Effector memory CD4-positive, alpha-beta T cell (primary cell): ENCODE measurements at regions not wholly inside any gene's neighbourhood (a gene's known extent, or its start where the extent isn't known, plus 50 kb on each side); places are given as distances from the start of the nearest gene placed in this dataset.
"Not testable (repeated sequence)": the region's sequence is repeated elsewhere in the genome, so short reads cannot be mapped to it uniquely, and the experiment has no call there.

Experiments used
- DNase-seq, 3 donors: peaks; one replicate each; pipeline ENCODE4 v3.0.0-alpha.2; 2020
- H3K27ac ChIP-seq: 2 replicates; pipeline ENCODE4 v1.7.0; 2013; ENCODE audit warnings: mild to moderate bottlenecking, low read length, moderate library complexity; ENCODE audit not compliant: insufficient read depth, poor library complexity, severe bottlenecking
- H3K27me3 ChIP-seq: replicated peaks from 2 replicates; pipeline ENCODE4 v1.7.0; 2013; ENCODE audit warnings: mild to moderate bottlenecking, low read length; ENCODE audit not compliant: insufficient read depth, control insufficient read depth, poor library complexity, severe bottlenecking
- H3K36me3 ChIP-seq: 2 replicates; pipeline ENCODE4 v1.7.0; 2013; ENCODE audit warnings: mild to moderate bottlenecking, low read length, moderate library complexity; ENCODE audit not compliant: control insufficient read depth, insufficient read depth
- H3K4me1 ChIP-seq: 2 replicates; pipeline ENCODE4 v1.7.0; 2013; ENCODE audit warnings: low read length, mild to moderate bottlenecking; ENCODE audit not compliant: control insufficient read depth, insufficient read depth, poor library complexity, severe bottlenecking
- H3K4me3 ChIP-seq: 2 replicates; pipeline ENCODE4 v1.7.0; 2013; ENCODE audit warnings: low read length, low read depth, mild to moderate bottlenecking; ENCODE audit not compliant: insufficient read depth, poor library complexity, severe bottlenecking
- H3K9me3 ChIP-seq: 2 replicates; pipeline ENCODE4 v1.7.0; 2013; ENCODE audit warnings: mild to moderate bottlenecking, low read length, moderate library complexity; ENCODE audit not compliant: control insufficient read depth

DNA sequence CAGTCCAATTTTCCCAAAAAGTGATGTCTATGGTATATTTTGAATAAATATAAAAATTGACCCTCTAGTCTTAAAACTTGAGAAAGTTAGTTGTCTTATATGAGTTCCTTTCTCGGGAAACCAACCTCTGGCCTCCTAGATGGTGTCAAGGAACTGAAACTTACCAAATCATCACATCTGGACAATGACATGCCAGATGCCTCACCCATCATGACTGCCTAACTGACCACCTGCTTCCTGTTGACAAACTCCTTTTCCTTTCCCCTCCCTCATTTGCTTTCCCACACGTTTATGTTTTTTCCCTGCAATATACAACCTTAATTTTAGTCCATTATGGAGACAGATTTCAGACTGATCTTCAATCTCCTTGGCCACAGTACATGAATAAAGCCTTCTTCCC lies 731.0 kb downstream of the EPHA7 start:
- Histone ChIP-seq H3K36me3 (no peaks in the 10 kb centered on the region), H3K27ac (no peak overlapping the region), H3K27me3 (no peaks in the 10 kb centered on the region), H3K4me3 (no peak overlapping the region), H3K9me3 (no peaks in the 10 kb centered on the region), H3K4me1 (no peaks in the 10 kb centered on the region)
- no peak for DNase-seq

DNA sequence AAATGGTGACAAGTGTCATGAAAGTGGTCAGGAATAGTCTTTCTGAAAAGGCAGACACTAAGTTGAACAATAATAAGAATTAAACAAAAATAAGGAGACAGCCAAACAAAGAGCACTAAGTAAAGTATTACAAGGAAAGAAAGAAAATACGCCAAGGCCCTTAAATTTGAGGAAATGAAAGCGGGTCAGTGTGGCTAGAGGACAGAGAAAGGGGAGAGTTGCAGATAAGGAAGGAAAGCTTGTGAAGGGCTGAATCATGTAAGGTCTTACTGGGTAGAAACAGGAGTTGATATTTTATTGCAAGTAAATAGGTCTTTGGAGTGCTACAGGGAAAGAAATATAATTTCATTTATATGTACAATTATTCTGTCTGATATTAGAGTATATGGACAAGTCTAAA lies 732.1 kb downstream of the EPHA7 start:
- no peak overlapping the region for H3K4me3 ChIP-seq
- H3K9me3 ChIP-seq = no peaks in the 10 kb centered on the region
- H3K4me1 ChIP-seq = no peaks in the 10 kb centered on the region
- H3K27me3 ChIP-seq = no peaks in the 10 kb centered on the region
- no peak overlapping the region for H3K27ac ChIP-seq
- no peak for DNase-seq
- H3K36me3 ChIP-seq = no peaks in the 10 kb centered on the region

DNA sequence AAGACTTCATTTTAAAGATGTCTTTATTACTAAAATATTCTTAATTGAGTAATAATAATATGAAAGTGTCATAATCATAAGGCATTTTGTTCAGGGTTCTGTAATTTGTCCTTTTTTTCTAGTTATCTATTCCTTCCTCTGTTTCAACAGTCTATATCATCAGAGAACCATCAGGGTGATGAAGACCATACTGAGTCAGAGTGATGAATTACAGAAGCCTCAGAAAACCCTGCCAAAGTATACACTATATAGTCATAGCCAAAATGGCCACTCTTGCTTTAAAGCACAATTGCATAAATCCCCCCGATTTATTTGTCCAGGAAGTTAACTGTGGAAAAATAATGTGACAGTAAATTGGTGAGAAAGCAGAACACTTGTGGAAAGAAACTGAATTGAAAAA lies 735.0 kb downstream of the EPHA7 start:
- Histone ChIP-seq H3K9me3 (no peaks in the 10 kb centered on the region), H3K4me1 (no peaks in the 10 kb centered on the region), H3K36me3 (no peaks in the 10 kb centered on the region), H3K27ac (no peak overlapping the region), H3K4me3 (no peak overlapping the region), H3K27me3 (no peaks in the 10 kb centered on the region)
- DNase-seq = no peak

DNA sequence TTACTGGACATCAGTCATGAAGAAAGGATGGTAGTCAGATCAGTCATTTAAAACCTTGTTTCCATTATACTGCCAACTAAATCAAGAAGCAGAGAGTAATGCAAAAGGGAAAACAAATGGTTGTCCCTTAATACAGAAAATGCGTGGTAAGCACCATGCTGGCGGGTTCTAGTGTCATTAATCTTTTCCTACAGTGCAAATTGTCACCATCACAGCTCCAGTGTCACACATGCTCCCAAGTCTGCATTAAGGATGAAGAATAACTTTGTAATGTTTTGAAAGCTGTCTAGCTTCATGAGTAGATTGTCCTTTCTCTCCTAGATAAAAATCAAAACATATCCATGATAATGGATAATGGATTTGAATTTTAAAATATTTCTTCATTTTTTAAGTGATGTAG lies 735.6 kb downstream of the EPHA7 start:
- Histone ChIP-seq H3K9me3 (no peaks in the 10 kb centered on the region), H3K36me3 (no peaks in the 10 kb centered on the region), H3K4me3 (no peak overlapping the region), H3K27me3 (no peaks in the 10 kb centered on the region), H3K4me1 (no peaks in the 10 kb centered on the region), H3K27ac (no peak overlapping the region)
- no peak for DNase-seq

DNA sequence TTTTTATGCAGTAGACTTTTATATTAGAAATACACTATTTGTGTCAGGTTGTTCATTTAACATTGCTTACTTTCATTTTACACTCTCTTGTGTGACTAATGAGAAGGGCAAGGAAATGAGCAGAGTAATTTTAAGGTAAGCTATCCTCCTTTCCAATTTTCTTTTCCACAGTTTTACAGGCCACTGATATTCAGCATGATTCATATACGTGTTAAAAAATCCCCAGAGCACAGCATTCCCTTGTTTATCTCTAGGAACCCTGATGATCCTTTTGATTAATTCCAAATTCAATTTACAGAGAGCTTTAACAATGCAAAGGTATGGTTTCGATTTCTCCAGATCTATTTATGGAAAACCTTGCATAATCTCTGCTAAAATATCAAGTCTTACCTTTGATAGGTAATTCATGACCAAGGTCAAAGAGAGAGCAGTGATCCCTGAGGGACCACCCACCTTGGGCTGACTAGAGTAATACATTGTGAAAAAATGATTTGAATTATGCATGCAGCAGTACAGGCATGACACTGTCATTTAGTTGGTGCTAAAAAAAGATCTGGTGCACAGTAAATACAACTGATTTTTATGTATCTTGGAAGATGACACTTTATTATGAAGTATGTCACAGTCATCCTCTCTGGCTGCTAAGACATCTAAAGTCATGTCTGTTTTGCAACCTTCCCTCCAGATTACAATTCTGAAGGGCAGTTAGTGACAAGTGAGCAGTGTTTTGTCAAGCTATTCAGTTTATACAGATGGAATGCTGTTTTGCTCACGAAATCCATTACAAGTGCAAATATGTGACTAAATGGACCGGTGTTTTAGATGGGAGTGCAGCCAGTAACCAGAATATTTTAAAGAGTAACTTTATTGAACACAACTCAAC lies 736.6 kb downstream of the EPHA7 start:
- no peaks in the 10 kb centered on the region for H3K27me3 ChIP-seq
- no peak for DNase-seq
- no peaks in the 10 kb centered on the region for H3K4me1 ChIP-seq
- no peaks in the 10 kb centered on the region for H3K36me3 ChIP-seq
- no peak overlapping the region for H3K27ac ChIP-seq
- no peaks in the 10 kb centered on the region for H3K9me3 ChIP-seq
- no peak overlapping the region for H3K4me3 ChIP-seq

DNA sequence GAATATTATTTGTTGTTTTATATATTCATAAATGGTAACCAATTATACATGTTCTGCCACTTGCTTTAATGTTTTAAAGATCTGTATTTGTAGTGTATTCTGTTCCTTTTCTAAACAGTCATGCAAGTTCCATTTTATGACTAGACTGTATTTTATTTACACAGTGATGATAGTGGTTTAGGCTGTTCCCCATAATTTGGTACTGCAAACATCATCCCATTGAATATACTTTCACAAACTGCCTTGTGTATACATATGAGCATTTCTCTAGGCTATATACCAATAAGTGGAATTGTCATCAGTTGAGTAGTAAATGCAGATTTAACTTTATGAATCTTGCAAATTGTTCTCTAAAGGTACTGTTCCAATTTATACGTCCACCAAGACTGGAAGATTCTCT lies 738.0 kb downstream of the EPHA7 start:
- Histone ChIP-seq H3K27me3 (no peaks in the 10 kb centered on the region), H3K4me3 (no peak overlapping the region), H3K27ac (no peak overlapping the region), H3K36me3 (no peaks in the 10 kb centered on the region), H3K9me3 (no peaks in the 10 kb centered on the region), H3K4me1 (no peaks in the 10 kb centered on the region)
- no peak for DNase-seq

DNA sequence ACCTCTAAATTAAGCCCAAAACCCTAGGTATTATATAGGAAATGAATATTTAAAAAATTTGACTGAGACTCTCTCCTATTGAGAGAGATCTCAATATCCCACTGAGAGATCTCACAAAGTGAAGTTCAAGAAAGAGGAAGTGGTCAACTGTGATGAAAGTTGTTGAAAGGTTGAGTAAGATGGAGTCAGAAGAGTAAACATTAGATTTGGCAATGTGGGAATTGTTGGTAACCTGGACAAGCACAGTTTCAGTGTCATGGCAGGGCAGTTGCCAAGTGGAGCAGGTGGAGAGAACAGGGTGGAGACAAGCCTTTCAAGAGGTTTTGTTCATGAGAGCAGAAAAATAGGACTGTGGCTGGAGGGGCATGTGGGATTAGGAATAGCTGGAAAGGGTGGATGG lies 747.9 kb downstream of the EPHA7 start:
- H3K27me3 ChIP-seq, H3K9me3 ChIP-seq, DNase-seq, H3K36me3 ChIP-seq, H3K4me3 ChIP-seq, H3K4me1 ChIP-seq, H3K27ac ChIP-seq: not testable (repeated sequence)

DNA sequence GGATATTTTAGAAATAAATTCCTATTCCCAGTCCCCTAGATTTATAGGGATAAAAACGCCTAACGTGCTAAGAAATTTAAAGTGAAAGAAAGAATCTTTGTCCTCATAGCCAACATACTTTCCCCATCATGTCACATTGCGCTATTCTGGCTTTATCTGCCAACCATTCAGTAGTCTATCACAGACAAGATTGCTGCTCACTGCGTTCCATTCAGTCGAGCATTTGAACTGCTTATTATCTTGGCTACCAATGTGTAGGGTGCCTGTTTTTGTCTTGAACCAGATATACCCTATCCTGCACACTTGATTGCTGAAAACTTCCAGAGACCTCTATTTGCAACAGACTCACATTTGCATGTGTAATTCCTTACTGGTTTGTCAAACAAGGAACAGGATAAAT lies 751.5 kb downstream of the EPHA7 start:
- no peaks in the 10 kb centered on the region for H3K4me1 ChIP-seq
- H3K4me3 ChIP-seq = no peak overlapping the region

DNA sequence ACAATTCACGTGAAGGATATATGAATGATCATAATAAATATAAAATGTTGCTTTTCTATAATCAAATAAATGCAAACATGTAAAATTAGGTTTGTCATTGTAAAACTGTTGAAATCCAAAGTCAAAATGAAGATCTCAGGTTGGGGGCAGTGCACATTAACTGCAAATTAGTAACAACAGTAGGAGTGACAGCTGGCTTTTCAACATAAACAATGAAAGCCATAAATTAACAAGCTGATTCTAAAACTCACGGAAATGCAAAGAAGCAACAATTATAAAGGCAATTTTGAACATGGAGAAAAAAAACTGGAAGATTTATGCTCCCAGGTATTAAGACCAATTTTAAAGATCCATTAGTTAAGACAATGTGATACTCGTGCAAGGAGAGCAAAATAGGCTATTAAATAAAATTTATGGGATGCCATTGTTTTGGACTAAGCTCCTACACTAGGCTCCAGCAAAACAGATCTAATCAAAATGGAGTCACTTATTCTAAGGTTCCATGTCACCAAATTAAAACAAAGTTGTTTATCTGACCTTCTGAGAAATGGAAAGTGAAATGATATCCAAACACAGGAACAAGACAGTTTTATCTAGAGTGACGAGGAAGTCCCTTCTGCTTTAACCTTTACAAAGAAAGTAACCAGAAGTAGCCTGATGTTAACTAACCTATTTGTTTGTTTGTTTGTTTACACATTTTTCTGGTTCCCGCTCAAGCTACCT lies 770.8 kb downstream of the EPHA7 start:
- no peaks in the 10 kb centered on the region for H3K36me3 ChIP-seq
- H3K9me3 ChIP-seq = no peaks in the 10 kb centered on the region
- no peaks in the 10 kb centered on the region for H3K27me3 ChIP-seq
- DNase-seq = no peak
- no peak overlapping the region for H3K4me3 ChIP-seq
- no peaks in the 10 kb centered on the region for H3K4me1 ChIP-seq
- no peak overlapping the region for H3K27ac ChIP-seq

More for the DNA sequence above, 751.5 kb downstream of the EPHA7 start:
- no peaks in the 10 kb centered on the region for H3K36me3 ChIP-seq
- no peaks in the 10 kb centered on the region for H3K9me3 ChIP-seq
- no peaks in the 10 kb centered on the region for H3K27me3 ChIP-seq
- no peak overlapping the region for H3K27ac ChIP-seq
- DNase-seq = no peak

DNA sequence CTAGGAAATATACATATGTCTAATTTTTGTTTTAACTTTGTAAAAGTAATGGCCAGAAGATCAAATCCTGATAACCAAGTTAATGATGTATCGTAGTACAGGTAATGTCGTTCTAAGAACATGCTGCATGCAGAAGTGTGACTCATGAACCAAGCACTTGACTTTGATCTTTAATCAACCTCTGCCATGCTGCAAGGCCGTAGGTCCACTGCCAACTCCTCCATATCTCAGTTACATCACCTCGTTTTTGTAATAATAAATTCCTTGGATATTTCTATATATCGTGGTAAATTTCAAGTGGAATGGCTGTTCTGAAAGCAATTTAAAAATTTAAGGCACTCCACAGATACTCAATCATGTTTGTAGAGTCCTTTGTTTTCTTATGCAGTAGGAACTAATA lies 771.7 kb downstream of the EPHA7 start:
- DNase-seq = no peak
- no peaks in the 10 kb centered on the region for H3K9me3 ChIP-seq

More for the DNA sequence above, 771.7 kb downstream of the EPHA7 start:
- no peaks in the 10 kb centered on the region for H3K36me3 ChIP-seq
- no peaks in the 10 kb centered on the region for H3K27me3 ChIP-seq
- no peak overlapping the region for H3K27ac ChIP-seq
- H3K4me3 ChIP-seq = no peak overlapping the region
- H3K4me1 ChIP-seq = no peaks in the 10 kb centered on the region
